HG02981 (cell line): ENCODE measurements at regions not wholly inside any gene's neighbourhood (a gene's known extent, or its start where the extent isn't known, plus 50 kb on each side); places are given as distances from the start of the nearest gene placed in this dataset.
"Not testable (repeated sequence)": the region's sequence is repeated elsewhere in the genome, so short reads cannot be mapped to it uniquely, and the experiment has no call there.

Experiments used
- ATAC-seq: cut with Tn5 transposase; IDR thresholded peaks from one replicate; pipeline ENCODE4 v1.9.1; 2021; ENCODE audit warnings: mild to moderate bottlenecking, moderate library complexity; ENCODE audit not compliant: unreplicated experiment

DNA sequence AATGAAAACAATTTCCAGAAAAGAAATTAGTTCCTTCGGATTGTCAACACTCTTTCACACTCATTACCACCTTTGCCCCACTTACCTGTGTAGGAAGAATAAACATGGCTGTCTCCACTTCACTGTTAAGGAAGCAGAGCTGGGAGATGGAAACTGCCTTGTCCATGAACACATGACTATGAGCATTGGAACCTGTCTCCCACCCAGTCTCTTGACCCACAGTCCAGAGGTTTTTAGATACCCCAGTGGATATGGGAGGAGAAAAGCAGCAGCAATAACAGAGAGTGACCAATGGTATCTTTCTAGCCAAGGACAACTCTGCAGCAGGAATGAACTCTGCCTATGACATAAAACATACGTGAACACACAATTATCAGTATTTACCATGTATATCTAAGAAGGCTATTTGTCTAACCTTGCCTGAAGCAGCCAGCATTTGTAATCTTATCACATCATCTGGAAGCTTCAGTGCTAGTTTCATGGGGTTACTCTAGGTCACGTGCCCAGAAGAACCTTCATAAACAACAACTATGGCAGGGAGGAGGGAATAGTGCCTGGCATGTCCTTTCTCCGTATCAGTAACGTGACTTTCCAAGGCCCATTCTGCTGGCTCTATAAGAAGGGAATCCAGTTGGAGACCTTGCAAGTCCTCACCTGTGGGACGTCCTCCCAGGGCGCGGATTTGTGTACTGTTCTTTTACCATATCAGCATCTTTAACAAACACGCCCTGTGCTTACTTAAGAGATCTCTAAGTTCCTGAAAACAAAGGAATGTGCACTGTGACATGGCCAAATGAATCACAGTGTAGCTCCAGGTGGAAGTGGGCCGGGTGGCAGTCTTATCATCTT lies 221.8 kb upstream of the UBL3 start:
- no peak for ATAC-seq

DNA sequence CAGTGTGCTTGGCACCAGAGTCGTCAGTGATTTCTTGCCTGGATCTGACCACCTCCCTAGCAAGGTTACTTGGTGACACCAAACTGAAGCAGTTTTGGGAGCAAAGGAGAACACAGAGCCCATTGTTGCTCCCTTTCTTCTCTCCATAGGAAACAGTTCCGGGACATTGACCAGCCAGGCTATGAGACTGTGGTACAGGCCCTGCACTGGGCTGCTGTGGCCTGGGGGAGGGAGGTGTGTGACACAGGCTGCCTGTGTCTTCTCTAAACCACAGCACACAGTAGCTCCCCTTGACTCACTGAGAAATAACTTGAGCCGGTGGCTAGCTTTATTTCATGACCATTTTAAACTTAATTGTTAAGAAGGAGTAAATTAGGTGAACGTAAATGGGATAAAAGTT lies 214.8 kb upstream of the UBL3 start:
- no peak for ATAC-seq

DNA sequence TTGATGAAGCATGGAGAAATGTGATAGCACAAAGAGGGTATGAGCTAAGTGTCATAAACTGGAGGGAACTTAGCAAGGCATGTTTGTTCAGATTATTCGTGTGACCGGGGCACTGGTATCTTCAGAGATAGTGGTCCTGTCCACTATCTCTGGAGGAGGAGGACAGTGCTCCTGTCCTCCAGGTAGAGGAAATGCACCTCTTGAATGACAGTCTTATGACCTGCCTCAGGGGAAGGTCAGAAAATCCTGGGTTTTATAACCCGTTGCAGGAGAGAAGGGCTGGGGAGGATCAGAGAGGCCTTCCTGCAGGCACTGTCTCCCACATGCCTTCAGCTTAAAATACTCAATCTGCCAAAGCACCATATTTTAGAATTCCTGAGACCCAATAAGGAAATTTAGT lies 213.5 kb upstream of the UBL3 start:
- ATAC-seq: no peak

DNA sequence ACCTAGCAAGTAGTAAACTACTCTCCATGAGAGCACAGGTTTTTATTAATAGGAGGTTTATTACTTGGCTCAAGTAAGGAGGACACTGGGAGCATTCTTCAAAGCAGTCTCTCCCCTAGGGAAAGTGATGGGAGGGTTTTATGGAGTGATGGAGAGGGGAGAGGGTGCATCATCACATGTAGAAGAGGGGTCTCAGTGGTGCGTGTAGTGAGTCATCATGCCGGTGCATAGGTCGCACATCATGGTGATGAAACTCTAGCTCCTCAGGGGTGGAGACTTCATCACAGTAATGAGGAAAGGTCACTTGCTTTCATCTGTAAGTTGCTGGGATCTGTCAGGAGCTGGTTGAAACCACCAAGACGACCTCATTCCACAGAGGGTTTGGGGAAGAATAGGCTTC lies 210.8 kb upstream of the UBL3 start:
- ATAC-seq: no peak

DNA sequence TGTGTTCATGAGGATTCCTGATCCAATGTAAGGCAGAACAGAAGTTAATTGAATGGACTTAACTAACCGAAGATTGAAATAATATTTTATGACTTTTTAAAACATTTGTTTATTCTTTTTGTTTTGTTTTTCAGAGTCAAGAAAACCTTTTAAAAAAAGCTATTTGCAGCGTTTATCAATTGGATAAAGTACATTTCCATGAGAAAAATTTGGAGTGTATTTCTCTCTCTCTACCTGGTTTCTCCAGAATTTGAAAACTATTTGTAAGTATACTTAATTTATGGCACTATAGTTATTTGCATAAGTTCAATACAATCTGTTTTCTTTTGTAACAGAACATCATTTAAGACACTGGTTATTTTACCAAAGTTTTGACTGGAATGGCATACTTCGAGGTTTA lies 208.0 kb upstream of the UBL3 start:
- ATAC-seq: no peak

DNA sequence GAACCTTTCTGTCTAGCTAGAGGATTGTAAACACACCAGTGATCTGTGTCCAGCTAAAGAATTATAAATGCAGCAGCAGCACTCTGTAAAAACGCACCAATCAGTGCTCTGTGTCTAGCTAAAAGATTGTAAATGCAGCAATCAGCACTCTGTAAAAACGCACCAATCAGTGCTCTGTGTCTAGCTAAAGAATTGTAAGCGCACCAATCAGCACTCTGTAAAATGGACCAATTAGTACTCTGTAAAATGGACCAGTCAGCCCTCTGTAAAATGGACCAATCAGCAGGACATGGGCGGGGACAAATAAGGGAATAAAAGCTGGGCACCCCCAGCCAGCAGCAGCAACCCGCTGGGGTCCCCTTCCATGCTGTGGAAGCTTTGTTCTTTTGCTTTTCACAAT lies 204.1 kb upstream of the UBL3 start:
- not testable (repeated sequence) for ATAC-seq

DNA sequence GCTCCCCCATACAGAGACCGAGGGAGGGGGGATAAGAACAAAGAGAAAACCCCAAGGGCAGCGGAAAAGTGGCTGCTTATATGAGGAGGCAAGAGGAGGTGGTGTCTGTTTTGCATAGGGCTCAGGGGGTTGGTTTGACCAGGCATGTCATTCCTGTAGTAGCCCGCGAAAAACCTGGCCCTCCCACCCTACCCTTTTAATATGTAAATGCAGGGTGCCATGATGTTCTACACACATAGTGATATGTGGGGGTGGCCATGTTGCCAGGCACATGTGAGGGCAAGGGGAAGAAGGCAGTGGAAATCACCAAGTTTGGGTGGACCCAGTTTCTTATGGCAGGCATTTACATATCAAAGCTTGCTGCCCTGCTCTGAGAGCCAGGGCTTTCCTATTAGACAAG lies 203.5 kb upstream of the UBL3 start:
- ATAC-seq: no peak

DNA sequence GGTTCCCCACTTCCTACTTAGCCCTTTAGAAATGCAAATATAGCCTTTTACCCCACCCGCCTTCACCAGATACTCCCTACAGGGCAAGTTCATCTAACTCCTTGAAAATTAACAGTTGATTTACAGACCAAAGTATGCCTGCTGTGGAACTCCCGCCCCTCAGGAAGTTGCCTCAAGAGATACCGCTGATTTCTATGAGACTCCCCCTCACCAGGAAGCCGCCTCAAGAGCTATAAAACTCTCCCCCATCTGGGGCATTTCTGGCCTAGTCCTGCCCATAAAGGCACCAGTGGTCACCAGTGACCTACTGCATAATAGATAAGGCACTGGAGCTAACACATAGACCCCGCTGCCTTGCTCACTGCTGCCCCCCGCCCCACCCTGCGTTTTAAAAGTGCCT lies 201.7 kb upstream of the UBL3 start:
- no peak for ATAC-seq

DNA sequence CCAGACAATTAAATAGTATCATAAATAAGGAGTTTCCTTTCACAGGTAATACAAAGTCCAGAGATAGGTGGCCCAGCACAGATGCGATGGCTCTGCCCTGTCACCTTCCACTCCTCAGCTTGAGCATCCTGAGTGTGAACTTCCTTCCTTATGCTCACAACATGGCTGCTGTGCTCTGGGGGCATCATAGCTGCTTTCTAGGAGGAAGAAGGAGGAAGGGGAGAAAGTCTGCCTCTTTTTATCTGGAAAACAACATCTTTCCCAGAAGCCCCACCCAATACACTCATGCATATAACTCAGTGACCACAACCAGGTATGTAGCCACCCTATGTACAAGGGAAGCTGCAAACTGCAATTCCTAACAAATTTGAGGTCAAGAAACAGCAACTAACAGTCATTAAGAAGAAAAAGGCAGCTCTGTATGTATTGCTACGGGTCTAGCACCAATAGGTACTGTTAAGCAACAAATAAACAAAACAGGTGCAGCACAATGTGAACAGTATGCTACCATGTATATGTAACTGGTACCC lies 201.2 kb upstream of the UBL3 start:
- ATAC-seq: no peak

DNA sequence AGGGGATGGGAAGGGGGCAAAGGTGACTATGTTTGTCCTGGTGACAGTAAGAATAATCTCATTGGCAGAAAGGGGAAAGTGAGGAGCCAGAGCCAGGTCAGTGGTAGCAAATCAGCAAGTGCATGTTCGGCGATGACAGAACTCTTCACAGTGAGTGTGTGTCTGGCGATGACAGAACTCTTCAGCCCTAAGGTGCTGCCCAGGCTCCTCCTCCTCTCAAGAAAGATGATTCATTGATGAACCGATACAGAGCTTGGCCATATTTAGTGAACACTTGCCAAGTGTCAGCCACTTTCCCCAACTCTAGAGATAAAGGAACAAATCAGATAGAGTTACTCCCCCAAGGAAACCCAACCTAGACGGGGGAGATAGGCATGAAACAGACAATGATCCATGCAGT lies 199.3 kb upstream of the UBL3 start:
- ATAC-seq: no peak

DNA sequence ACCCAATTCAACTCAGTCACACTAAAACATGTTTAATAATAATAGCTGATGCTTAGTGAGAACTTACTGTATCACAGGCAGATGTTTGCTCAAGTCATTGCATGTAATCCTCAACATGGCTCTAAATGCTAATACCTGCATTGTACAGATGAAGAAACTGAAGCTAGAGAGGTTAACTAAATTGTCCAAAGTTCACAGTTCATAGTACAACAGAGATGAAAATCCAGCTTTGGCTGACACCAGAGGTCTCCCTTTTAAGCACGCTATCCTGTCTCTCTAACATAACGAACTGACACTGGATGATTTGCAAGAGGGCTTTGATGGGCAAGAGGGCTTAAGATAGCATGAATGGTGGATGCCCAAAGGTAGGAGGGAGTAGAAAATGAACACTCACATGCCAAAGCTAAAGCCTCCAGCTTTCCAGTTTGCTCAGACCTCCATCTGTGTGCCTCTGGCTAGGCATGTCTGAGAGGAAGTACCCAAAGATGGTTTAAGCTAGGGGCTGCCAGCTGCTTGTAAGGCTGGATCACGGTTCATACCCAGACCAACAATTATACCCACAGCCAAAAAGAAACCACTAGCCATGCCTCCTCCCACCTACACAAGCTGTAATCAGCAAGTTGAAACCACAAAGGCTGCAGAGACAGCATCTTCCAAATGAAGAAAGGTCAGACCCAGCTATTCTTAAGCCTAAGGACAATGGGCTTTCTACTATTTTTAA lies 196.9 kb upstream of the UBL3 start:
- ATAC-seq: no peak

DNA sequence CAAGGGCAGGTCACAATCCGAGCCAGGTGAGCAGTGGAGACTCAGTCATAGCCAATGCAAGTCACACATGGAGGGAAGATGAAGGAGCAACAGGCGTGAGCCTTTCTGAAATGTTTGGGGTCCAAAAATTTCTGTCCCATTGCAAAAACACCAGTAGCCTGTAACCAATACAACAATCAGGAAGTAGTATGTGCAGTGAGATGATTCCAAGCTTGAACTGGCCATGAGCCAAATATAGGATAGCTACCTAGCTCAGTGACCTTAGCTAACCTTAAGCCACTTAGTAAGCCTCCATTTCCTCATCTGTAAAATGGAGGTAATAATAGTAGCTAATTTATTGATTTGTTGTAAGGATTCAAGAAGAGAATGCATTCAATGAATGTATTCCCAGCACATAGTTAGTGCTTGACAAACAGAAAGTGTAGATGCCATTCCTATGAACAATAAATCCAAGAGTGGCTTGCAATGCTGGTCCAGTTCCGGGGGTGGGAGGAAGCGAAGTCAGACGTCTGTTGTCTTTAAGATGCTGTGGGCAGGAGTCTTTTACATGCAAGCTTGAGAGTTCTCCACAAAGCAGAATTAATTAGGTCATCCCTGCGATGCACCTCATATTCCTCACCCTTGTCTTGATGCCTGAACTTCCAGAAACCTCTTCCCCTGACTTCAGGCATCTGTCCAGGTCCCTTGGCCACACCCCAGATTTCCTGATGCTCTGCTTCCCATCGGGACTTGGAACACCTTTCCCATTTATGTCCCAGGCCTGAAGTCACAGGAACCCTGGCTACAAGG lies 195.7 kb upstream of the UBL3 start:
- no peak for ATAC-seq

DNA sequence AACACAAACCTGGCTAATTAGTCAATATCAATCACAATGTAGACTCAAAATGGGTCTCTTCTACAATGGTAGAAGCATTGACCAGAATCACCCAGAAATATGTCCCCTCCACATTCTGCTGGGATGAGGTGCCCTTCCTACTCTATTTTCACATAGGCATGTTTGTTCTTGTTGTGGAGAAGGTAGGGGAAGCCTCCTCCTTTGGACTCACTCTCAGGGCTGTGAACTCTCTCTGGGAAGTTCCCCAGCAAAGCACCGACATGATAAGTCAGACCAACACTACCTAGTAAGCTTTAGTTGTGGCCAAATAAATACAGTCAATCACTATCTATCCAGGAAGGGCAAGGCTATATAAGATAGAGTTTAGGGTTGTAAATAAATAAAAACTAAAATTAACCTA lies 194.5 kb upstream of the UBL3 start:
- ATAC-seq: no peak

DNA sequence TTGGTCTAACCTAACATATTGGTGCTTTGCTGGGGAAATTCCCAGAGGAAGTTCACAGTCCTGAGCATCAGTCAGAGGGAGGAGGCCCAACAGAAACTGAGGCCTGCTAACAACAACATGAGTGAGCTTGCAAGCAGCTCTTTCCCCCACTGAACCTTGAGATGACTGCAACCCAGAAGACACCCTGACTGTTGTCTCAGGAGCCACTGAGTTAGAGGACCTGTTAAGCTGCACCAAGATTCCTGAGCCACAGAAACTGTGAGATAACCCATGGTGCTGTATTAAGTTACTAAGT lies 193.2 kb upstream of the UBL3 start:
- no peak for ATAC-seq

DNA sequence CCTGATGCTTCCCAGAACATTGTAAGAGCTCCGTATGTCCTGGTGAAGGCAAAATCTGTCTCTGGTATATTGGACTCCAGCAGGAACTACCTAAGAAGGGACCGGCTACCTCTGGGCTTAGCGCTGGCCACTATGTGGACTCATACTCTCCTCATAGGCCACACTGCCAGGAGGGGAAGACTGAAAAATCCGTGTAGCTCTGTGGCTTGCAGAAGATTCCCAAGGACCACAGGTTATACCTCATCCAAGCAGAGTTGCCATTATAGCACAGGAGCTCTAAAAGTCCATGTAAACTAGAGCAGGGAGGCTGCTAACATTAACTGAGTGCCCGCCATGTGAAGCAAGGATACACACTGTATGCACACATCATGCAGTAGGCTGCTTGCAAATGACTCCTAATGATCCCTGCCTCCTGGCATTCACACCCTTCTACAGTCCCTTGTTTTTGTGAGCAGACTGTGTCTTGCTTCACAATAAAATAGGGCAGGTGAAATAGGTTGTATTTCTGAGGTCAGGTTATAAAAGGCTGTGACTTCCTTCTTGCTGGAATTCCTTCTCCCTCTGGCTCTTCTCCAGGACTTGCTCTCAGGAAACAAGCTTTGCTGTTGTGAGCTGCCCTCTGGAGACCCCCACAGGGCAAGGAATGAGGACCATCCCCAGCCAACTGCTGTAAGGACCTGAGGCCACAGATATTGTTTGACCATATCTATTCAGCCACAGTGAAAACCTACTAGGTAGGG lies 192.6 kb upstream of the UBL3 start:
- ATAC-seq: no peak

DNA sequence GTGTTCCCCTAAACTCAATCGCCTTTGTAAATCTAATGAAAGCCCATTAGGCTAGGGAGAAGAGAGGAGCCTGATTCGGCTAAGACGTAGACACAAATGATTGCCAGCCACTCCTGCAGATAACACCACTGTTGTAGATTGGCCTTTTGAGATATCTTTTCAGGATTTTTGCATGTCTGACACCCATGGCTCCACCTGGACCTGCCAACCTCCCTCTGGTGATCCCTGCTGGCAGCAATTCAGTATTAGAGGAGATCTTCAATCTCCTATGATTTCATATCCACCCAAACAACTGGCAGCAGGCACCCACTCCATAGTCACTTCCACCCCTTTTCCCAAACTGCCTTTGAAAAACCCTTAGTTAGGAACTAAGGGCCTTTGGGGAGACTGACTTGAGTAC lies 191.9 kb upstream of the UBL3 start:
- no peak for ATAC-seq

DNA sequence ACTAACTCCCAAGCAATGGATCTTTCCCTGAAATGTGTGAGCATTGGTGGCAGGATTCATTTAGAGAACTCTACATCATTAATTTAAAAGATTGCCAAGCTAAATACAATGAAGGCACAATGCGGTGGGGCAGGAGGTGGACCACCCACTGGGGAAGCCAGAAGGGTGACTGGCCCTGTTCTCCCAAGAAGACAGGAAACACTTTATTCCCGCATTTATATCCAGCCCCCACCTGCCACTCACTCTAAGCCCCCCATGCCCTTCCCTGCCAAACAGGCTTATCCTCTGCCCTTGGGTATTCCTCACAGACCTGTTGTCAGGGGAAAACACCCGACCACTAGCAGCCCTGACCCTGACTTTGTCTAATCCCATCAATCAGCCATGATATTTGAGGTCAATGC lies 189.1 kb upstream of the UBL3 start:
- ATAC-seq: no peak

DNA sequence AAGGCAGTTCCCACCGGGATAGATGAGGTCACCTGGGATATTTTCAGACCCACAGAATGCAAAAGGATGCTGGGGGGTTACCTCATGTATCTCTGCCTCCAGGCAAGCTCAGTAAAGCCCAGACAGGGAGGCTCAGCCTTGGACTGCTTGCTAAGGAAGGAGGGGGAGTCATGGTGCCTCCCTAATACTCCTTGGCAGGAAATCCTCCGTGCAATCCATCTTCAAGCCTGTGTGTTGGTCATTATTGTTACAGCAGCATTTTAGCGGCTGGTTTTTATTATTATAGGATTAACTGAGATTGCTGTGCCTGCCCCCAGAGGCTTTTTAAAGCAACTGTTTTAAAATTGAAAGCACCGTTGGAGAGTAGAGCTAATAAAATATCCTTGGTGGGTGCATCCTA lies 188.5 kb upstream of the UBL3 start:
- ATAC-seq: no peak

DNA sequence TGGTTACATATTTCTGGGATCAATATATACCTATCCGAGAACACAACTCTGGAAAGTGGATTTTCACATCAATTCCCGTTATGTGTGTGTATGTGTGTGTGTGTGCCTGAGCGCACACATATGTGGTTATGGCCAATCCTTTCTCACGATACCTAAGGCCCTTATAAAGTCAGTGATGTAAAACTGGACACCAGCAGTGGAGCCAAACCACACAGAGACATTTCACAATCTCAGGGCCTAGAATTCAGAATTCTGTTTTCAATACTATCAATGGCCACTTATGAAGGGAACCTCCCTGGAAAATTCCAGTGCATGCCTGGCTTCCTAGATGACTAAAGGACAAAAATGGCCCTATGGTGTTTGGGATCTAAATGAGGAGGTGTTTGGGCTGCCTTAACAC lies 187.3 kb upstream of the UBL3 start:
- no peak for ATAC-seq

DNA sequence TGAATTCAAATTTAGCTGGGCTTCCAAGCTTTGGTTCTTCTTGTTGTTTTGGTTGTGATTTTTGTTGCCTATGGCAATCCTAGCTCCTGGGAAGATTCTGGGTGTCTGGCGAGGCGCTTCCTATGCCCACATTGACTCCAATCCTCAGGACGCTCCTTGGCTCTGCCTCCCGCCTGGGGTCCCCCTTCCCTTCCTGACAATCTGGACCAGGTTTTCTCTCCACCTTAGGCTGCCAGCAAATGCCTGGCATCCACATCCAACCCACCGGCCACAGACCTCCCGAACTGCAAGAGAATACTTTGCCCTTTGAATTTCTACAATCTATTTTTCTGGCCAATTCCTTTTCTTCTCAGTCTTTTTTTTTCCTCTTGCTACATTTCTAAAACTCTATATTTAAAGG lies 186.9 kb upstream of the UBL3 start:
- no peak for ATAC-seq

DNA sequence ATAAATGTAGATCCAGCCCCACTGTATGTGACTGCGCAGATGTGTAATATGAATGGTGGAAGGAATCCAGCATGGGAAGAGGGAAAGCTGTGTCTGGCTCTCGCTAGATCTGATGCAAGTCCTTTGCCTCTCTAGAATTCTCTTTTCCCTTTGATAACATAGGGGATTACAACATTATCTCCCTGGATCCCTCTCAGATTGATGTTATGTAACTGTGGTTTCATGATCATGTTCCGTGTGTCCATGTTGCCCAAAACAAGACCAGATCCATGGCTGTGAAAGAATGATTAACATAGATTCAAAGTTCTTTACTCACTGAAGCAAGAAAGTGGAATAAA lies 184.0 kb upstream of the UBL3 start:
- ATAC-seq: no peak
